Nephron progenitor cell (in vitro differentiated cells): ENCODE measurements at regions not wholly inside any gene's neighbourhood (a gene's known extent, or its start where the extent isn't known, plus 50 kb on each side); places are given as distances from the start of the nearest gene placed in this dataset.

Experiments used
- DNase-seq: peaks from one replicate; pipeline ENCODE4 v3.0.0; 2021
- H3K27ac Mint-ChIP-seq: 2 replicates; pipeline ENCODE4 v1.8.0; 2021; ENCODE audit warnings: mild to moderate bottlenecking, moderate library complexity, mixed read lengths
- H3K27me3 Mint-ChIP-seq: 2 replicates; pipeline ENCODE4 v1.8.0; 2021; ENCODE audit warnings: mild to moderate bottlenecking, low read depth, mixed read lengths; ENCODE audit not compliant: poor library complexity
- H3K36me3 Mint-ChIP-seq: 2 replicates; pipeline ENCODE4 v1.8.0; 2021; ENCODE audit warnings: low read depth, mixed read lengths
- H3K4me1 Mint-ChIP-seq: 2 replicates; pipeline ENCODE4 v1.8.0; 2021; ENCODE audit warnings: mixed read lengths
- H3K4me3 Mint-ChIP-seq: 2 replicates; pipeline ENCODE4 v1.8.0; 2021; ENCODE audit warnings: mild to moderate bottlenecking, moderate library complexity, mixed read lengths
- H3K9me3 Mint-ChIP-seq: 2 replicates; pipeline ENCODE4 v1.8.0; 2021; ENCODE audit warnings: mild to moderate bottlenecking, moderate library complexity, mixed read lengths
- TF ChIP-seq, protein P1 (sequence below): fragments of 200-600 bp; sonication (generic); IDR thresholded peaks from 2 replicates; pipeline ENCODE4 v1.5.0; 2021; ENCODE audit warnings: antibody characterized with exemption

DNA sequence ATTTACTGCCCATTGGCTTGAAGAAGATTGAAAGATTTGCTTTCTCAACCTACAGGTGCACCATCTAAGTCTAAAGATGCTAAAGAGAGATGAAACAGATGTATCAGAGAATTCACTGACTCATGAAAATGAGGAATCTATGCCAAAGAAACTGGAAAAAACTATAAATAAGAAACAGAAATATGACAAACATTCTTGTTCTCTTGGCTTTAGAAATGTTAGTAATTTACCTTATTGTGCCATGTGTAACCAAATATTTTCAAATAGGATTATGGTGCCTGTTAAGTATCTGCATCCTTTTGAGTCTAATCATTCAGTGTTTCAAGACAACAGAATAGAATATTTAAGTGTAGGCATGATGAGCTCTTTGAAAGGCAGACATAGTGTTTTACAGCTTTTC, 271.5 kb downstream of the MEX3B start:
- H3K27ac Mint-ChIP-seq = no peak overlapping the region
- H3K36me3 Mint-ChIP-seq = peaks cover 22% of the 10 kb centered on the region
- H3K4me1 Mint-ChIP-seq = peaks cover 16% of the 10 kb centered on the region

DNA sequence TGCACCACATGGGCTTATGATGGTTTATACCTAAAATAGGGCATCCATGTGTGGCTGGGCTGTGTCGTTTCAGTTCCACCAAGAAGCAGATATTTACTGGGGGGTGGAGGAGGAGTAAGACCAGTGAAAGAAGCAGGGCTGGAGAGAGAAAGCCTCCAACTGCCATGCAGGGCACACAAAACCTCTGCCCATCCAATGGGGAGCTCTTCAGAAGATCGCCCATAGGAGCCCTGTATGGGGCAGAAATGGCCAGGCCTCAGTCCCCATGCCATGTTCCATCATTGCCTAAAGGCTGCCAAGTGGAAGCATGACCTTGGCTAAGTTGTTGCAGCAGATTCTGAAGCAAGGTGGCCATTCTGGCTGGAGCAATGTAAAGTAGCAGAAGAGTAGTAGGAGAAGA, 277.0 kb downstream of the MEX3B start:
- DNase-seq = no peak
- Mint-ChIP-seq H3K27me3 (no peaks in the 10 kb centered on the region), H3K9me3 (peaks cover 13% of the 10 kb centered on the region), H3K27ac (no peak overlapping the region), H3K4me1 (peaks cover 16% of the 10 kb centered on the region), H3K36me3 (peaks cover 28% of the 10 kb centered on the region), H3K4me3 (no peak overlapping the region)
- TF ChIP-seq, protein P1, sequence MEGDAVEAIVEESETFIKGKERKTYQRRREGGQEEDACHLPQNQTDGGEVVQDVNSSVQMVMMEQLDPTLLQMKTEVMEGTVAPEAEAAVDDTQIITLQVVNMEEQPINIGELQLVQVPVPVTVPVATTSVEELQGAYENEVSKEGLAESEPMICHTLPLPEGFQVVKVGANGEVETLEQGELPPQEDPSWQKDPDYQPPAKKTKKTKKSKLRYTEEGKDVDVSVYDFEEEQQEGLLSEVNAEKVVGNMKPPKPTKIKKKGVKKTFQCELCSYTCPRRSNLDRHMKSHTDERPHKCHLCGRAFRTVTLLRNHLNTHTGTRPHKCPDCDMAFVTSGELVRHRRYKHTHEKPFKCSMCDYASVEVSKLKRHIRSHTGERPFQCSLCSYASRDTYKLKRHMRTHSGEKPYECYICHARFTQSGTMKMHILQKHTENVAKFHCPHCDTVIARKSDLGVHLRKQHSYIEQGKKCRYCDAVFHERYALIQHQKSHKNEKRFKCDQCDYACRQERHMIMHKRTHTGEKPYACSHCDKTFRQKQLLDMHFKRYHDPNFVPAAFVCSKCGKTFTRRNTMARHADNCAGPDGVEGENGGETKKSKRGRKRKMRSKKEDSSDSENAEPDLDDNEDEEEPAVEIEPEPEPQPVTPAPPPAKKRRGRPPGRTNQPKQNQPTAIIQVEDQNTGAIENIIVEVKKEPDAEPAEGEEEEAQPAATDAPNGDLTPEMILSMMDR = no peak

More for the DNA sequence above, 271.5 kb downstream of the MEX3B start:
- no peaks in the 10 kb centered on the region for H3K27me3 Mint-ChIP-seq
- peaks cover 12% of the 10 kb centered on the region for H3K9me3 Mint-ChIP-seq
- no peak overlapping the region for H3K4me3 Mint-ChIP-seq
- TF ChIP-seq, protein P1 = no peak
- DNase-seq = no peak

- TF ChIP-seq, protein P1 = no peak
Measured at GRCh38 chr15:81766829-81767475, 278.9 kb downstream of the MEX3B start.

GRCh38 chr15:81765816-81766215, 280.0 kb downstream of the MEX3B start:
- Mint-ChIP-seq H3K9me3 (peaks cover 18% of the 10 kb centered on the region), H3K27me3 (peaks cover 3% of the 10 kb centered on the region), H3K27ac (no peak overlapping the region), H3K4me3 (no peak overlapping the region), H3K36me3 (peaks cover 45% of the 10 kb centered on the region), H3K4me1 (peaks cover 10% of the 10 kb centered on the region)
- TF ChIP-seq, protein P1 = no peak
- no peak for DNase-seq

More at GRCh38 chr15:81766829-81767475, 278.9 kb downstream of the MEX3B start:
- no peak for DNase-seq
- peaks cover 34% of the 10 kb centered on the region for H3K36me3 Mint-ChIP-seq
- no peak overlapping the region for H3K27ac Mint-ChIP-seq
- peaks cover 13% of the 10 kb centered on the region for H3K9me3 Mint-ChIP-seq
- no peaks in the 10 kb centered on the region for H3K27me3 Mint-ChIP-seq
- peaks cover 1% of the 10 kb centered on the region for H3K4me1 Mint-ChIP-seq
- H3K4me3 Mint-ChIP-seq = no peak overlapping the region

DNA sequence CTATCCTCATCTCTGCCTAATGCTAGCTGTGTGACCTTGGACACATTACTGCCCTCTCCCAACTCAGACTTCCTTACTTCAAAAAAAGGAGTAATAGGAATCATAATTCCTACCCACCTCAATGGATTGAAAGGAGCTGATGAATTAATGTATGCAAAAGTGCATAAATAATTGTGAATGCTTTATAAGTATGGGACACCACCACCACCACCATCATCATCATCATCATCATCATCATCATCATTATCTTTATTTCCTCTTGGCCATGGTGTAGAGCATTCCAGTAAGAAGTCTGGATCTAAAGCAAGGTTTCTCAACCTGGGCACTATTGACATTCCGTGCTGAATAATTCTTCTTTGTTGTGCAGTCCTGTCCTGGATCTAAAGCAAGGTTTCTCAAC, 282.5 kb downstream of the MEX3B start:
- no peak for DNase-seq
- Mint-ChIP-seq H3K27me3 (peaks cover 5% of the 10 kb centered on the region), H3K4me1 (peaks cover 35% of the 10 kb centered on the region), H3K9me3 (peaks cover 14% of the 10 kb centered on the region), H3K4me3 (no peak overlapping the region), H3K27ac (no peak overlapping the region), H3K36me3 (peaks cover 37% of the 10 kb centered on the region)
- TF ChIP-seq, protein P1 = no peak

DNA sequence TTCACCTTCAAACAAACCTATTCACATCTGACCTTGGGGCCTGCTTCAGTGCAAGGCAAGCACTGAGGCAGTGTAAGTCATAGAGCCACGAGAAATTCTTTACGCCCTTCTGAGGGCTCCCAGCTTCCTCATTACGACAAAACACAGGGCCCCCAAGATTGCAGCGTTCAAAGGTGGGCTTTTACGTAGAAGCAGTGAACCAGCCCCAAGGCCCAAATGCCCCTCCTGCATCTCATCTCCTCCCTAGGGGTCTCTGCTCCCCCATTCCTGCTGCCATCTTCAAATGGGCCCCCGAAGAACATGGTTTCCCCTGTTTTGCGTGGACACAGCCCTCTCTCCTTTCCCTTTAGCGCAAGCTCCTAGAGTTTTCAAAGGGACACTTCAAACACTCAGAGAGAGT, 285.1 kb downstream of the MEX3B start:
- peaks cover 39% of the 10 kb centered on the region for H3K4me1 Mint-ChIP-seq
- peaks cover 14% of the 10 kb centered on the region for H3K9me3 Mint-ChIP-seq
- H3K4me3 Mint-ChIP-seq = no peak overlapping the region
- peaks cover 11% of the 10 kb centered on the region for H3K27me3 Mint-ChIP-seq
- no peak for DNase-seq
- no peak overlapping the region for H3K27ac Mint-ChIP-seq
- TF ChIP-seq, protein P1 = no peak
- peaks cover 46% of the 10 kb centered on the region for H3K36me3 Mint-ChIP-seq
